ENCODE measurements at regions not wholly inside any gene's neighbourhood (a gene's known extent, or its start where the extent isn't known, plus 50 kb on each side); places are given as distances from the start of the nearest gene placed in this dataset.

GRCh38 chr16:13621639-13622038 lies 298.3 kb upstream of the ERCC4 start:
- H2BK12ac ChIP-seq (ENCODE audit: insufficient read length, low read depth, low read length), result no peak overlapping the region
- H3K4me2 ChIP-seq (ENCODE audit: insufficient read depth, insufficient read length, low read length), result peak overlapping the region; percentile 53
- H3K27me3 ChIP-seq (ENCODE audit: insufficient read depth, low read length), result no peaks in the 10 kb centered on the region

More at GRCh38 chr16:13621639-13622038, 298.3 kb upstream of the ERCC4 start:
- Histone ChIP-seq H3K79me2 (ENCODE audit: insufficient read depth, low read length) (no peaks in the 10 kb centered on the region), H4K91ac (ENCODE audit: insufficient read length, low read depth, low read length) (no peak overlapping the region), H2AFZ (ENCODE audit: low read length) (no peak overlapping the region), H3K18ac (ENCODE audit: insufficient read length, low read depth, low read length) (no peak overlapping the region), H3K23me2 (ENCODE audit: insufficient read length, low read depth, low read length, poor library complexity, severe bottlenecking) (no peaks in the 10 kb centered on the region), H3K9ac (ENCODE audit: extremely low read depth, insufficient read length, low read length) (no peak overlapping the region), H4K20me1 (ENCODE audit: control insufficient read depth, insufficient read depth, insufficient read length) (no peaks in the 10 kb centered on the region), H3K23ac (ENCODE audit: insufficient read length, low read depth, low read length) (no peak overlapping the region), H3K79me1 (ENCODE audit: insufficient read depth, low read depth, low read length, poor library complexity, severe bottlenecking) (no peaks in the 10 kb centered on the region), H2BK15ac (ENCODE audit: low read depth, low read length) (no peak overlapping the region), H4K8ac (replicated peaks; ENCODE audit: insufficient read length, low read depth, low read length) (no peak overlapping the region), H3K9me3 (ENCODE audit: control insufficient read depth, low read depth, low read length) (no peaks in the 10 kb centered on the region), H2BK120ac (ENCODE audit: low read depth, low read length, poor library complexity, severe bottlenecking) (no peak overlapping the region), H3T11ph (ENCODE audit: low read length) (no peak overlapping the region), H2AK5ac (ENCODE audit: insufficient read length, low read length) (no peak overlapping the region), H3K27ac (ENCODE audit: insufficient read length, low read depth, low read length) (peak overlapping the region; percentile 75), H2BK5ac (ENCODE audit: insufficient read length, low read length) (no peak overlapping the region), H3K56ac (ENCODE audit: insufficient read length, low read depth, low read length) (no peak overlapping the region), H2BK20ac (ENCODE audit: low read depth, low read length, poor library complexity, severe bottlenecking) (no peak overlapping the region), H3K14ac (ENCODE audit: insufficient read depth, low read length) (no peak overlapping the region), H3K4me1 (ENCODE audit: insufficient read depth, low read length) (peaks cover 7% of the 10 kb centered on the region; the same call in 1 of the 2 replicates), H3K4ac (ENCODE audit: low read depth, low read length) (no peak overlapping the region), H4K5ac (ENCODE audit: insufficient read length, low read depth, low read length) (no peak overlapping the region)
- Mint-ChIP-seq H3K27me3 (ENCODE audit: low read depth) (no peaks in the 10 kb centered on the region), H3K27ac (peak overlapping the region; percentile 56 to 90 (median 61); a peak in 6 of 7 replicates), H3K36me3 (ENCODE audit: insufficient read depth in 1 of 3, low read depth in 3 of 3) (peaks cover 7 to 9% (median 7%) of the 10 kb centered on the region in 3 experiments), H3K9me3 (peaks cover 8 to 10% of the 10 kb centered on the region in 2 experiments), H3K4me3 (no peak overlapping the region), H3K4me1 (peaks cover 23 to 24% of the 10 kb centered on the region in 2 experiments)
- no CpG with 5 or more reads among the region's 1 CpG for WGBS (ENCODE audit: extremely low coverage, insufficient read length, low lambda C conversion rate)
- no peak for TF ChIP-seq CTCF (conservative IDR thresholded peaks at IDR 0.05)
- no peak for DNase-seq
